IPS-NIHi7 (cell line): ENCODE measurements at regions not wholly inside any gene's neighbourhood (a gene's known extent, or its start where the extent isn't known, plus 50 kb on each side); places are given as distances from the start of the nearest gene placed in this dataset.
"Not testable (repeated sequence)": the region's sequence is repeated elsewhere in the genome, so short reads cannot be mapped to it uniquely, and the experiment has no call there.

Experiments
- DNase-seq: peaks from one replicate; pipeline ENCODE4 v3.0.0; 2012; ENCODE audit warnings: mixed read lengths; ENCODE audit errors: extremely low spot score

DNA sequence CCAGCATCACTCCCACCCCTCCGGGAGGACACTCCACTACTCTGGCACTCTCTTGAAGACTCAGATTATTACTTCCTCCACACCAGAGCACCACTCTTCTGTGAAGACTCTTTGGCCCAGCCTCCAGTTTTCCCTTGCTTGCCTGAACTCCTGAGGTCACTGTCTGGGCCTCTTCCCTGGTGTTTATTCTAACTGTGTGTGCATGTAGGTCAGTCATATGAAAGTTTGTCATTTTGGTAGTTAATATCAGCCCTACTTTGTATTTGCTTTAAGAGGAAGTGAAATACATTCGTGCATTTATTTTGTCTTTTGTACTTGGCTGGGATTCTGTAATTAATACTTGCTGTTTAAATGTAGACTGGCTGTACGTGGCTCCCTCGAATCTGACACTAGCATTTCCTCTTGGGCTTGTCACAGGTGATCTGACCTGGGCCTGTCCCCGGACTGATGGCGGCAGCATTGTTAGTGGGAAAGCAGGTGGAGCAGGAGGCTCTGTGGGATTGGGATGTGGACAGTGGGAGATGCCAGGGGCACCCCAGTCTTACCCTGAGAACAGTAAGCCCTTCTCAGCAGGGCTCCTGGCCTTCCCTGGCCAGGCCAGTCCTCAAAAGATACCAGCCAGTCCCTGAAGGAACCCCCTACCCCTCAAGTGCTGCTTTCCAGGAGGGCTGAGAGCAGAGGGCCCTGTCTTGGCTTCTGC is 350.5 kb downstream of the CDC5L start:
- DNase-seq, result no peak

DNA sequence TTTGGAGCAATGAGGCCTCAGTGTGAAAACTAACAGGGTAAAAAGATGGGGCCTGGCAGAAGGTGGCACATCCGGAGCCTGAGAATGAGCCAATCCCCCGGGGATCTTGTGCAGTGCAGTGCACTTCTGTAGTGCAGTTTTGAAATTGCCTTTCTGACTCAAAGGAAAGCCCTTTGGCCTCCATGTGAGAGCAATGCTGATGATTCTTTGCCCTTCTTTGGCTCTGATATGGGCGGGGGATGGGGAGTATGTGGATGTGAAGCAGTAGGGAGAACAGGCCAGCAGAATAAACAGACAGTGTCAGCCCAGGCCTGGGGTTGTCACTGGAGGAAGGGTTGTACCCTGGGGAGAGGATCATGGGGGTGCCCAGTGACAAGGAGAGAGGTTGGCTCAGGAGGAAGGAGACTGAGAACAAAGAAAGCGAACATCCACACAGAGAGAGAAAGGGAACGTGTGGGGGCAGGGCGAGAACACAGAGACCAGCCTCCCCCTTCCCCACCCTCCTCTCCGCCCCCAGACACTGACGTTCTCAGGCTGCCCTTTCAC is 351.2 kb downstream of the CDC5L start:
- DNase-seq, result peak; percentile 46

DNA sequence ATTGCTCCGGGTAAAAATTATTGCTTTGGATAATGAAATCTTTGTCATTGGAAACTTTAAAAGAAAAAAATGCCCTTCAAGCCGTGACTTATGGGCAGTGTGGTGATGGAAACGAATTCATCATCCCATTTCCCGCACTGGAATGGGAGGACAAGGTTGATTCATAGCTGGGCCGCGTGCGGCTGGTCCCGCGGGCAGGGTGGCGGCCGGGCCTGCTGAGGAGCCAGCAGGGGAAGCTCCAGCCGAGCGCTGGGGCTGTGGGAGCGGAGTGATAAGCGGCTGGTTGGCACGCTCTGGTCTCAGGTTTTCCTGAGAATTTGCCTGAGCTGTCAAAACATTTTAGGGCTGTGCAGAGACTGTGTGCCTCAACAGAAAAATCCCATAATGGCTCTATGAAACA is 351.7 kb downstream of the CDC5L start:
- DNase-seq, result peak; percentile 36

DNA sequence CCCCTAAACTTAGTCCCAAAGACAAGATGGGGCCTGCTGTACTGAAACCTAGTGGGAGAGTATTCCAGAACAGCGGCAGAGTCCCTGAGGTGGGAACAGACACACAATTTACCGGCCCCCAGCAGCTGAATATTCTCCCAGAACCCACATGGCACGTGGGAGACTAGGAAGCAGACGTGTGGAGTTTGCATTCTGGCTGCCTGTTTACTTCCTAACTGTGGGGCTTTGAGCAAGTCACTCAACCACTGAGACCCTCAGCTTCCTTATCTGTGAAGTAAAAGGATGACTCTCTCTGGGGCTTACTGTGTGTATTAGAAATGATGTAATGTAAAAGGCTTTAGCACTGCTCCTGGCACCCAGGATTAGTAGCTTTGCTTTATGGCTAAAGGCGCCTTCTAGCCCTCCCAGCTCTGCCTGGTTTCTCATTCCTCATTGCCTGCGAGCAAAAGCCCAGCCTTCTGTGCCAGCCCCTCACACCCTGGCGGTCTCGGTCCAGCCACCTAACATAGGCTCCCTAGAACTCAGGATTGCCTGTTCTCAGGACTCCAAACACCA is 353.1 kb downstream of the CDC5L start:
- DNase-seq, result no peak

DNA sequence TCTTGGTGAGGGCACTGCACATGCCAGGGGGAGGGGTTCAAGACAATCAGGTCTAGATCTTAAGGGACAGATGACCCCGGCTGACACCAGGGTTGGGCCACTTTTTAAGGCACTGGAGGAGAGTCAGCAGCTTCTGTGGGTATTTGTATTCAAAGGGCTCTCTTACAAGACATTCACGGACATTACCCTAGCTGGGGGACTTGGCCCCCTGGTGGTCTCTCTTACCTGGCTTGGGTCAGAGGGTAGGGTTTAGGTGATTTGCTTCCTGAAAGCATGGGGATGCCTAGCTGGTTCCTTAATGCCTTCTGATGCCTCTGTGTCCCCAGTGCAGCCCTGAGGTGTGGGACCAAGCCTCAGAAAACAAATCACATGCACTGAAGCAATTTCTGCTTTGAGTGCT is 354.7 kb downstream of the CDC5L start:
- peak; percentile 49 for DNase-seq

DNA sequence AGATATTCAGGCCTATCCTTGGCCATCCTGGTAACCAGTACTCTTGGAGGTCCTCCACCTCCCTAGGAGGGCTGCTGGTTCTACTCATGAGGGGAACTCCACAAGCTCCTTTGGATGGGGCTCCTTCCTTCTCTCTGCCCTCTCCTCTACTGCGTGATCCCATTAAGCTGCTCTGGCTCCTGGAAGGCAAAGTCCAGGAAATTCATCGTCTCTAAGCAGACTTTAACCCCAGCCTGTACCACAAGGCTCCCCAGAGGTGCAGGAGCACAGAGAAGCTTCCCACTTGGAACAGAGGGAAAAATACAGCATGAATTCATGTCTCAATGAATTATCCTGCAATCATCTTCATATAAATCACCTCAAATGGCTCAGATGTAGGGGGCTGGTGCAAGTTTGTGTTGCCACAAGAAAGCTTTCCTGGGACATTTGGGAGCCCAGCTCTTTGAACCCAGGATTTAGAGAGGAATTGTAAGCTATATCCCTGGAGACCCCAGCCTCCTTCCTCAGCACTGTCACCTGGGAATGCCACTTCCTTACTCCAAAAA is 355.4 kb downstream of the CDC5L start:
- peak; percentile 4 for DNase-seq

DNA sequence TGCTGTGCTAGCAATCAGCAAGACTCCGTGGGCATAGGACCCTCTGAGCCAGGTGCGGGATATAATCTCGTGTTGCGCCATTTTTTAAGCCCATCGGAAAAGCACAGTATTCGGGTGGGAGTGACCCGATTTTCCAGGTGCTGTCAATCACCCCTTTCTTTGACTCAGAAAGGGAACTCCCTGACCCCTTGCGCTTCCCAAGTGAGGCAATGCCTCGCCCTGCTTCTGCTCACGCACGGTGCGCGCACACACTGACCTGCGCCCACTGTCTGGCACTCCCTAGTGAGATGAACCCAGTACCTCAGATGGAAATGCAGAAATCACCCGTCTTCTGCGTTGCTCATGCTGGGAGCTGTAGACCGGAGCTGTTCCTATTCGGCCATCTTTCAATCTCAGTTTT is 372.6 kb downstream of the CDC5L start:
- DNase-seq, result not testable (repeated sequence)

DNA sequence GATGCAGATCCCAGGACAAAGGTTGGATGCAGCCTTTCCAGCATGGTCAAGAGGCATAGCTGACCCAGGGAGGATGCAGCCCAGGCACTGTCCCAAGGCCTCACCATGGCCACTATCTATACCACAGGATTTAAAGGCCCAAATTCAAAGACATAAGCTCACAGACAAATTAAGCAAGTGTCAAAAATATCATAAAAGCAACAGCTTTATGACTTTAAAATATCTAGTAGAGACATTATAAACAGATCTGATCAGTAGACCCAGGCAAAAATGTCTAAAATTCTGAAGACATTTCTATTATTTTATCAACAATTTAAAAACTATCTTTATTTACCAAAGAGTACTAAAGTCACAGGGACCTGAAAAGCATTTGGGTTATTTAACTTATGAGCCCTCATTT is 373.5 kb downstream of the CDC5L start:
- no peak for DNase-seq

DNA sequence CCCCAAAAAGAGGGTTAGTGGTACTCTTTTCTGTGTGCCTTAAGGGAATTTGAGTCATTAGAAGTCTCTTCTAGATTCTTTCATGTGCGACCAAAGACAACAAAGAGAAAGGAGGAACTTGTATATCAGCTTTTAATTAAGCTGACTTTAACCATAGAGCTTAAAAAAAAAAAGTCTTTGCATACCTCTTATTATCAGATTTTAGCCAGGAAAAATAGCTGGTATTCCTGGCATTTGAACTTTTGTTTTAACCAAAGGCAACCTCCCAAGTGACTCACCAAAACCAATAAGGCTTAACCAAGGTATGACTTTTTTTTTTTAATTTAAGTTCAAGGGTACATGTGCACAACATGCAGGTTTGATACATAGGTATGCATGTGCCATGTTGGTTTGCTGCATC is 375.0 kb downstream of the CDC5L start:
- no peak for DNase-seq

DNA sequence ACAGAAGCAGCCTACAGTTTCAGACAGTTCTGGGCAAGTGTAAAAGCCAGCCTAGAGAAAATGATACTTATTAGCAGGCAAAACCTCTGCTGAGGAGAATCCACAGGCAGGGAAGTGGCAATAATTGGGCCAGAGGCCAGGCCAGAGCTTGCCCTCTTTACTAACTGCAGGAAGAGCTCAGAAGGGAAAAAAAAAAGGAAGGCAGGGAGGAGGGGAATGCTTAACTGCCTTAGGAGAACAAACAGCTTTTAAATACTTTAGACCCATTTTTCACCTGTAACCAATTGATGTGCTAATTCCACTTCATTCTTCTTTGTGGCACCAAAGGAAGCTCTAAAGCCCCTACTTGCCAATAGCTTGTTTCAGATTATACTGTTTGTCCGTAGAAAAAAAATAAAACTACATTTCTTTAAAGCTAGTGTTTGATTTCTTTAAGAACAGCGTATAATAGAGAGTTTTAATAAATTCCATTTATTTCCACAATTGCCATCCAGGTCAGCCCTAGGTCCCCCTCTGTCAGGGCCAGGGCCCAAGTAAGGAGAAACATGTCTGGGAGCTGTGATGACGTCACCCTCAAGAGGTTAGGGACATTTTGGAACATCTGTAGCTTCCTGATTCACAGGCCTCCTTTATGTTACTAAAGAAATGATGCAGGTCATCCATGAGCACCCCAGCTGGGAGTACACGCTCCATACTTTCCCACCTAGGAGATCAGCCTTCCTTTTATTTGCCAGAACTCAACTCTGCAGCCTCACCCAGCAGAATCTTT is 384.3 kb downstream of the CDC5L start:
- peak; percentile 50 for DNase-seq

DNA sequence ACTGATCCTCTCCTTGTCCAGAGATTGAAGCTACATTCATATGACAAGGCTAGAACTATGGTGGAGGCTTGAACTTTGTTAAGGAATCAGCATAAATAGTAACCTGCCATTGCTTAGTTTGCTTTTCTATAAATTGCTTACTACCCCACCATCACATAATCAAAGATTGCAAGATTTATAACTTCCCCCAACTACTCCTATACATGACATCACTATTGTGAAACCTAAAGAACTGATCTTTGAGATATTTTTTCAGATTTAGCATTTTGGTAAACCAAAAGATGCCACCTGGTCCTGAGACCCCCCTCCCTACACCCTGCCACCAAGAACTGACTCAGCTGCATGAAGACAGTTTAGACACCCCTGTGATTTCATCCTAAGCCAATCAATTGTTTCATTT is 385.3 kb downstream of the CDC5L start:
- DNase-seq, result no peak

DNA sequence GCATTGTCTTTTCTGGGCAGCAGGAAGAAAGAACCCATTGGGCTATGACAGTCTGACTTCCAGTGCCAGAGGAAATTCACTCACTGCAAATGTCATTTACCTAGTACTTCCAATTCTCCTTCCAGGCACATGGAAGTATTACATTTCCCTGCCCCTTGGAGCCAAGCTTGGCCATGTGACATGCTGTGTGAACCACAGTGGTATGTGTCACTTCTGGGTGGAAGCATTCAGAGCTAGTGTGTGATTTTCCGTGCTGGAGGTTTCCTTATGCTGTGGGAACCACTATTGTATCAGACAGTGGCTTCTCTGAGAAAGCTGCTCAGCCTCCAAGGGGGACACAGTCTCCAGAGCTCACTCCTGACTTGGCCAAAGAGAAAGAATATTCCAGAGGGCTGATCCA is 387.6 kb downstream of the CDC5L start:
- DNase-seq, result no peak

DNA sequence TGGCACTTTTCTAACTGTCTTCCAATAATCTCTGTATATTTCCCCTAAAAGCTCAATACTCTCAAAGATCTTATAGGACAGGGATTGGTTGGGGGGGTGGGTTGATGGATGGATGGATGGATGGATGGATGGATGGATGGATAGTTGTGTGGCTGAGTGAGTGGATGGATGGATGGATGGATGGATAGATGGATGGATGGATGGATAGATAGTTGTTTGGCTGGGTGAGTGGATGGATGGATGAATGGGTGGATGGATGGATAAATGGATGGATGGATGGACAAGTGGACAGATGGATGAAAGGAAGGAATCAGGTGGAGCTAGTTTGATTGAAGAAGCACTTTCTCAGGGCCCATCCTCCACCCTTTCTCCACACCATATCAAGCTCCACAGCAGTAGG is 388.8 kb downstream of the CDC5L start:
- DNase-seq, result no peak

DNA sequence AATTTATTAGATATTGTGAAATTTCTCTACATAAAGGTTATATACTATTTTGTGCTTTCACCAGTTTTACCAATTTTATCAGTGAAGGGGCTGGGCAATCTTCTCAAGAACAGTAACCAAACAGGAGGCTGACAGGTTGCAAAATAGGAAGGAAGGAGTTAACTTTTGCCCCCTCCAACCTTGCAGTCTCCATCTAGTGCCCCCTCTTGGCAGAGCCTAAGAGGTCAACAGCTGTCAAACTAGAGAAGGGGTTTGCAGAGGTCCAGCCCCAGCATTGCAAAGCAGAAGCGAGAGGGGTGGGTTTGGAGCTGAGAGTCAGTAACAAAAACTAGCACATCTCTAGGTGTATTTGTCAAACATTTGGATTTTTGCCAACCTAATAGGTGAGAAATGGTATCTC is 391.0 kb downstream of the CDC5L start:
- DNase-seq, result peak; percentile 57
